NOMO-1 (cell line): ENCODE measurements at regions not wholly inside any gene's neighbourhood (a gene's known extent, or its start where the extent isn't known, plus 50 kb on each side); places are given as distances from the start of the nearest gene placed in this dataset.
A peak's percentile ranks its signal among the peaks of the same experiment; 100 is the strongest.
"Not testable (repeated sequence)": the region's sequence is repeated elsewhere in the genome, so short reads cannot be mapped to it uniquely, and the experiment has no call there.

ENCODE experiments used
- DNase-seq, 2 experiments: peaks; one replicate each; lab custom pipeline; 2025; ENCODE audit not compliant: unreplicated experiment in 2 of 2; lab: John Stamatoyannopoulos, UW

GRCh38 chr20:26134606-26135005 lies 438.0 kb upstream of the ZNF337 start:
- no peak for DNase-seq

DNA sequence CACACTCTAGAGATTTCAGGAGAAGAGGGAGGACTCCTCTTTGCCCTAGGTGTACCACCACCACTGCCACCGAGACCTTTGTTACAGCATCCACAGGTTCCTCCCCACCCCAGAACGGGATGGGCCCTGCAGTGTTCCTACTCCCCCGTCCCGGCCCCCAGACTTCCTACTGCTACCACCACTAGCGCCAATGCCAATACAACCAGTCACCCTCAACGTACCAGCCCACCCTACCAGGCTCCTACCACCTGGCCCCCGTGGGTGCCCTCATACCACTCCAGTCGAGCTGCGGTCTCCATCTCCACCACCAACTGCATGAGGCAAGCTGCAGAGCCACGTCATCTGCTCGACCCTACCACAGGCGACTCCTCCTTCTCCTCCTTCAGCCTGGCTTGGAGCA lies 437.1 kb upstream of the ZNF337 start:
- not testable (repeated sequence) for DNase-seq

DNA sequence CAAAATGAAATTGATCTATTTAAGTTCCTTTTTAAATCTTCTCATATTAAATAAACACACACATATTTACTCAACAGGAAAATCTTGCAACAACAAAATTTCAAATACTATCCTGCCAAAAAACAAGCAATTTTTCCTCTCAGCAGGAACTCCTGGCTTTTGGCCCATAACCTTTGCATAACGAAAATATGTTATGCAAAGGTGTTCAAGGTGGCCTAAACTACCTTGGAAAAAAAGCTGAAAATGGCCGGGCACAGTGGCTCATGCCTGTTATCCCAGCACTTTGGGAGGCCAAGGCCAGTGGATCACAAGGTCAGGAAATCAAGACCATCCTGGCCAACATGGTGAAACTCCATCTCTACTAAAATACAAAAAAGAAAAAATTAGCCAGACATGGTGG lies 424.3 kb upstream of the ZNF337 start:
- DNase-seq: not testable (repeated sequence)

DNA sequence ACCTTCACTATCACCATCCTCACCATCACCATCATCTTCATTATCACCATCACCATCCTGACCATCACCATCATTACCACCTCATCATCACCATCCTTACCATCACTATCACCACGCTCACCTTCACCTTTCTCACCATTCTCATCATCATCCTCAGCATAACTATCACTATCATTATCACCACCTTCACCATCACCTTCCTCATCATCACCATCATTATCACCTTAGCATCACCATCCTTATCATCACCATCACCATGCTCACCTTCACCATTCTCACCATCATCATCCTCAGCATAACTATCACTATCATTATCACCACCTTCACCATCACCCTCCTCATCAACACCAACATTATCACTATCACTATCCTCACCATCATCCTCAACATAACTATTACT lies 397.8 kb upstream of the ZNF337 start:
- not testable (repeated sequence) for DNase-seq

DNA sequence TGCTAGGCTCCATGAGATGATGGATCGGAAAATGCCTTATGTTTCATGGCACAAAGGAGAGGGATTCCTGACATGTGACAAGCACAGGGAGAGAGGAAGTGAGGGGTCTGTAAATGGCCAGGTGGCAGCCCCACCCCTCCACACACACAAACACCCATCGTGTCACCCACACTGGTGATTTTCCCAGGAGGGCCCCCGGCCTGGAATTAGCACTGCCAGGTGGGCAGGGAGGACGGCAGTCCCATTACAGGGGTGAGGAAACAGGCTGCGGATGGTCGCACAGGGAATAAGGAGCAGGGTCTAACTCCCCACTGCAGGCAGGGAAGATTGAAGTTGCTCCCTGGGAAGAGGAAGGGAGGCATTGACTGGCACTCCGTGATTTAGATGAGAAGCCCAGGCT lies 395.3 kb upstream of the ZNF337 start:
- DNase-seq: not testable (repeated sequence)

GRCh38 chr20:26086195-26086594 lies 389.5 kb upstream of the ZNF337 start:
- DNase-seq: not testable (repeated sequence)

GRCh38 chr20:26073972-26074371 lies 377.3 kb upstream of the ZNF337 start:
- not testable (repeated sequence) for DNase-seq

- not testable (repeated sequence) for DNase-seq
Measured at GRCh38 chr20:26059324-26059723, 362.7 kb upstream of the ZNF337 start.

- DNase-seq: not testable (repeated sequence)
Measured at GRCh38 chr20:26058446-26058845, 361.8 kb upstream of the ZNF337 start.

DNA sequence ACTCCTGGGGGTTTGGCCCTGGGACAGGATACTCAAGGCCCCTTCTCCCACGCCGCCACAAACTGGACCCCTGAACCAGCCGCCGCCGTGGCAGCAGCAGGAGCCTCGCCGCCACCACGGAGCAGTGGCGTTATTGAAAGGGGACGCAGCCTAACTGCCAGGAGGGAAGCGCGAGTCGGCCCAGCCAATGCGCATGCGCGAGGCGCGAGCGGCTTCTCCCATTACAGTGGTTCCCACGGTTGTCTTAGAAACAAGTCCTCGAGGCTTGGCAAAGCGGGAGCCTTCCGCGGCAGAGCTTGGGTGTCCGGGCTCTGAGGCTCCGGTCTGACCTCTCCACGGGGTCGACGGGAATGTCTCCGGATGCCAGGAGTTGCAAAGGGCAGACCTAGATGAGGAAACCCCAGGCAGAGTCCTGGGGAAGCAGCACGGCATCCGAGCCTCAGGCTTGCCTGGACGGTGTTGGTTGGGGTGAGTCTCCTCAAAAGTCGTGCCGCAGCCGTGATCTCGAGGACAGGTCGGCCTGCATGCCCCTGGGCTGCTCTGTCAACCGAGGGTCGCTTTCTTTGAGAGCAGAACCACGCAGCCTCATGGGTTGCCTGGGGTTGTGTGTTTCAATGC lies 360.6 kb upstream of the ZNF337 start:
- not testable (repeated sequence) for DNase-seq

DNA sequence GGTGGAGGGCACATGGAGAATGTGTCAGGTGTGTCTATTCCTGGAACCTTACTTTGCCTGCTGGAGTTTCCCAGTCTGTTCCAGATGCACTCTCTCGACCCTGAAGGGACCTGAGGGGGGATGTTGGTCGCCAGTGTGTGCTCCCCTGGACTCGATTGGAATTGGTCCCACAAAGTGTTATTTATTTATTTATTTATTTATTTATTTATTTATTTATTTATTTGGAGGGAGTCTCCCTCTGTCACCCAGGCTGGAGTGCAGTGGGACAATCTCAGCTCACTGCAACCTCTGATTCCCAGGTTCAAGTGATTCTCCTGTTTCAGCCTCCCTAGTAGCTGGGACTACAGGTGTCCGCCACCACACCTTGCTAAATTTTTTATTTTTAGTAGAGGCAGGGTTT lies 329.1 kb upstream of the ZNF337 start:
- not testable (repeated sequence) for DNase-seq

- not testable (repeated sequence) for DNase-seq
Measured at GRCh38 chr20:26010942-26011276, 314.3 kb upstream of the ZNF337 start.

- not testable (repeated sequence) for DNase-seq
Measured at GRCh38 chr20:26010224-26010941, 313.7 kb upstream of the ZNF337 start.

DNA sequence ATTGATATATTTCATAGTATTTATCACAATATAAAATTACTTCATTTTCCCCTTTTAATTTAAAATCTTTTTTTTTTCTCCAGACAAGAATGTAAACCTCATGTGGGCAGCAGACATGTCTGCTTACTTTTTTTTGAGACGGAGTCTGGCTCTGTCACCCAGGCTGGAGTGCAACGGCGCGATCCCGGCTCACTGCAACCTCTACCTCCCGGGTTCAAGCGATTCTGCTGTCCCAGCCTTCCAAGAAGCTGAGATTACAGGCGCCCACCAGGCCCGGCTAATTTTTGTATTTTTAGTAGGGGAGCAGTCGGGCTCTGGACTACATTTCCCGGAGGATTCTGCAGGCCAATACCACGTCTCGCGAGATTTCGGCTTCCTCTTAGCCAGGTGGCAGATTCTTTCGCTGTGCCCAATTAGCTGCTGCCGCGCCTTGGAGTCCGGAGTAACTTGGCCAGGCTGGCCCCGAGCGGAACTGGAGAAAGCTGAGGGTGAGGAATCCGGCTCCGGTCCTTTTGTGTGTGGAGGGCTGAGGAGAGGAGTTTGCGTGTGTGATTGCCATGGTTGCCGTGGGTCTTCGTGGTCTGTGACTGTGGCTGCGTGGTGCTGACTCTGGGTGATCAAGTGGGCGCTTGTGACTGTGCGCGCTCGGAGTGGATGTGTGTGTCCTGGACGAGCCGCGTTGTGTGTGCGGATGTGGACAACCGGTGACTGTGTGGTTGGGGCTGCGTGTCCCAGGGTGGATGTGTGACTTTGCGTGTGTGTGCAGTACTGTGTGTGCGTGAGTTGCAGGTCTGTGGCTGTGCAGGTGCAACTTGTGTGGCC lies 313.0 kb upstream of the ZNF337 start:
- peak; percentile 85 to 87 for DNase-seq

GRCh38 chr20:26008026-26008425 lies 311.4 kb upstream of the ZNF337 start:
- DNase-seq: peak in 1 of 2 experiments; percentile 5

- DNase-seq: not testable (repeated sequence)
Measured at GRCh38 chr20:26006164-26006563, 309.5 kb upstream of the ZNF337 start.

DNA sequence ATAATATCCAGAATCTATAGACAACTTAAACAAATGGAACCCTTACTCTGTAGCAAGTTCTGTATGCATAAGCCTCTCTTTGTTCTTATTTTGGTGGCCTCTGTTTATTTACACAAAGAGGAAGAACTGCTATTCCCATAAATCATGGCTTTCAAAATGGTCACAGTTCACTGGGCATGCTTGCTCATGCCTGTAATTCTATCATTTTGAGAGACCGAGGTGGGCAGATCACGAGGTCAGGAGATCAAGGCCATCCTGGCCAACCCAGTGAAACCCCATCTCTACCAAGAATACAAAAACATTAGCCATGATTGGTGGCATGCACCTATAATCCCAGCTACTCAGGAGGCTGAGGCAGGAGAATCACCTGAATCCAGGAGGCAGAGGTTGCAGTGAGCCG lies 307.3 kb upstream of the ZNF337 start:
- DNase-seq: not testable (repeated sequence)

- not testable (repeated sequence) for DNase-seq
Measured at GRCh38 chr20:25997367-25998038, 300.9 kb upstream of the ZNF337 start.

DNA sequence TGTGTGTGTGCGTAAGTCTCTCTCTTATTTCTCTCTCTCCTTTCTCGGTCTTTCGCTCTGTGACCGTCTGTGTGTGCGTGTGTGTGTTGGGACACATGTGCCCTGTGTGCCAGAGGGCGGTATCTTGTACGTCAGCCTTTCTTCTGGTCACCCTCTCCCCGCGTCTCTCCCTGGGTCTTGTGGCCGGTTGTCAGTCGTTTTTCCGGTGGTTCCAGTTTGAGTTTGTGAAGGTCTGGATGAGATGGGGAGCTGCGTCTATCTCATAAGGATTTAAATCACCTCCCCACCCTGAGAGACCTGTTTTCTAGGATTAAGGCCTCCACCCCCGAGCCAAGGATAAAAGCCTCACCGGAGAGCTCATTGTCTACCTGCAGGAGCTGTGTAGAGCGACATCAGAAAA lies 295.5 kb upstream of the ZNF337 start:
- DNase-seq: no peak

DNA sequence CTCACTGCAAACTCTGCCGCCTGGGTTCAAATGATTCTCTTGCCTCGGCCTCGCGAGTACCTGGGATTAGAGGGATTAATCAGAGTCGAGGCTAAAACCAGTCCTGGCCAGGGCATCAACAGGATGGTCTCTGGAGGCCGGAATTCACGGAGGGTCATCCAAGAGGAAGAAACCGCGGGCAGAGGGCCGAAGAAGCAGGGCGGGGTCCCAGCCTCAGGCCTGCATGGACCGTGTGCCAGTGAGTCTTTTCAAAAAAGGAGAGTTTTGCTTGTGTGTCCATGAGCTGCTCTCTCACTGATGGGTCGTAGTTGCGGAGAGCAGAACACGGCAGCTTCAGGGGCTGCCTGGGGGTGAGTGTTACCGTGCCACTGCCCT lies 295.1 kb upstream of the ZNF337 start:
- no peak for DNase-seq
